ENCODE measurements at regions not wholly inside any gene's neighbourhood (a gene's known extent, or its start where the extent isn't known, plus 50 kb on each side); places are given as distances from the start of the nearest gene placed in this dataset.

DNA sequence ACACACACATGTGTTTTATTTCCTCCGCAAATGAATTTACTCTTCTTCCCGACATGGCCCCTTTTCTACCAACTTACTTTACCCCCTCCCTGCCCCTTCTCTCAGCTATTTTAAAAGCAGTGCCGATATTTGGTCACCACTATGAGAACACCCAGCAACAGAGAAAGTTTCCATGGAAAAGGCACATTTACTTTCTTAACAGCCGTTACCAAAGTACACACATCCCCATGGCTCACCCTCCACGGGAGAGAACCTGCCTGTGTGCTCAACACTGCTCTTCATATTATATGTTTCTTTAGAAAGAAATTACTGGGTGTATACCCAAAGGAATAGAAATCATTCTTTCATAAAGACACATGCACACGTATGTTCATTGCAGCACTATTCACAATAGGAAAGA lies 714.4 kb downstream of the DCDC2C start:
- ChIA-PET CTCF (no interaction called here), POLR2A (no interaction called here)

More for the DNA sequence above, 714.4 kb downstream of the DCDC2C start:
- no peak overlapping the region for H3K4me3 ChIP-seq (replicated peaks in 1 of 2; ENCODE audit: low read depth in 1 of 2, low read length in 2 of 2)
- no peaks in the 10 kb centered on the region for H4K20me1 ChIP-seq (ENCODE audit: insufficient read depth)
- DNase-seq (ENCODE audit: low read depth, low spot score) (no peak), ATAC-seq (no peak)
- H3K4me1 ChIP-seq (ENCODE audit: control insufficient read depth in 1 of 2, insufficient read depth in 2 of 2, low read length in 2 of 2): no peaks in the 10 kb centered on the region
- no peaks in the 10 kb centered on the region for H3K9me2 ChIP-seq (ENCODE audit: insufficient read depth)
- TF ChIP-seq SRF (IDR thresholded peaks at IDR 0.05; ENCODE audit: low read depth) (no peak), ZFX (IDR thresholded peaks at IDR 0.05) (no peak), EZH2 (IDR thresholded peaks at IDR 0.05) (no peak), REST (IDR thresholded peaks at IDR 0.05; ENCODE audit: low read depth) (no peak), ZNF274 (IDR thresholded peaks at IDR 0.05; ENCODE audit: low read depth, low read length) (no peak), JUND (IDR thresholded peaks at IDR 0.05) (no peak), YY1 (IDR thresholded peaks at IDR 0.05; ENCODE audit: extremely low read depth, insufficient replicate concordance, low read depth, low read length) (no peak), EZH2phosphoT487 (IDR thresholded peaks at IDR 0.05; ENCODE audit: borderline replicate concordance) (no peak), TCF7L2 (IDR thresholded peaks at IDR 0.05; ENCODE audit: borderline replicate concordance, extremely low read depth, insufficient read depth, insufficient read length) (no peak), EGR1 (IDR thresholded peaks at IDR 0.05; ENCODE audit: low read depth) (no peak), CBX3 (IDR thresholded peaks at IDR 0.05; ENCODE audit: low read depth) (no peak), SIN3A (IDR thresholded peaks at IDR 0.05; ENCODE audit: low read depth) (no peak), SP1 (IDR thresholded peaks at IDR 0.05; ENCODE audit: low read depth) (no peak), ELF1 (IDR thresholded peaks at IDR 0.05; ENCODE audit: borderline replicate concordance, low read depth) (no peak), ZBTB33 (IDR thresholded peaks at IDR 0.05; ENCODE audit: extremely low read depth, insufficient replicate concordance, low read length) (no peak), POLR2AphosphoS5 (IDR thresholded peaks at IDR 0.05; ENCODE audit: low read depth, low read length) (no peak)
- TF ChIP-seq, protein P1, sequence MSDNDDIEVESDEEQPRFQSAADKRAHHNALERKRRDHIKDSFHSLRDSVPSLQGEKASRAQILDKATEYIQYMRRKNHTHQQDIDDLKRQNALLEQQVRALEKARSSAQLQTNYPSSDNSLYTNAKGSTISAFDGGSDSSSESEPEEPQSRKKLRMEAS (IDR thresholded peaks at IDR 0.05): no peak
- no peaks in the 10 kb centered on the region for H3K79me2 ChIP-seq (ENCODE audit: insufficient read depth, low read length)
- H3K27me3 ChIP-seq (ENCODE audit: insufficient read depth, low read length): no peaks in the 10 kb centered on the region
- H3K36me3 ChIP-seq (ENCODE audit: control insufficient read depth in 1 of 2, insufficient read depth in 2 of 2, low read length in 2 of 2): no peaks in the 10 kb centered on the region
- no peak overlapping the region for H3K9ac ChIP-seq (ENCODE audit: low read length)
- H3K27ac ChIP-seq (ENCODE audit: low read depth, low read length): no peak overlapping the region
- H2AFZ ChIP-seq (ENCODE audit: low read depth, low read length, poor library complexity, severe bottlenecking): no peak overlapping the region
- intact Hi-C loops (cut with micrococcal nuclease): no loop called here
- RAD21 ChIA-PET (ENCODE audit: low non-redundant PET in 1 of 2, low total read pairs in 2 of 2, uncharacterized antibody in 2 of 2, unreplicated experiment in 2 of 2): no interaction called here
- peaks cover 4 to 10% of the 10 kb centered on the region in 2 experiments; a peak in 2 of 4 replicates for H3K9me3 ChIP-seq (ENCODE audit: control insufficient read depth in 1 of 2, insufficient read depth in 1 of 2, low read depth in 1 of 2, low read length in 2 of 2)
- no peak overlapping the region for H3K4me2 ChIP-seq (ENCODE audit: low read length)
- no TSS peak for BruUV-seq (replicated peaks)
